HG03342 (cell line): ENCODE measurements at regions not wholly inside any gene's neighbourhood (a gene's known extent, or its start where the extent isn't known, plus 50 kb on each side); places are given as distances from the start of the nearest gene placed in this dataset.
"Not testable (repeated sequence)": the region's sequence is repeated elsewhere in the genome, so short reads cannot be mapped to it uniquely, and the experiment has no call there.

Experiments
- ATAC-seq: cut with Tn5 transposase; IDR thresholded peaks from one replicate; pipeline ENCODE4 v1.9.1; 2021; ENCODE audit warnings: mild to moderate bottlenecking, moderate library complexity; ENCODE audit not compliant: unreplicated experiment

DNA sequence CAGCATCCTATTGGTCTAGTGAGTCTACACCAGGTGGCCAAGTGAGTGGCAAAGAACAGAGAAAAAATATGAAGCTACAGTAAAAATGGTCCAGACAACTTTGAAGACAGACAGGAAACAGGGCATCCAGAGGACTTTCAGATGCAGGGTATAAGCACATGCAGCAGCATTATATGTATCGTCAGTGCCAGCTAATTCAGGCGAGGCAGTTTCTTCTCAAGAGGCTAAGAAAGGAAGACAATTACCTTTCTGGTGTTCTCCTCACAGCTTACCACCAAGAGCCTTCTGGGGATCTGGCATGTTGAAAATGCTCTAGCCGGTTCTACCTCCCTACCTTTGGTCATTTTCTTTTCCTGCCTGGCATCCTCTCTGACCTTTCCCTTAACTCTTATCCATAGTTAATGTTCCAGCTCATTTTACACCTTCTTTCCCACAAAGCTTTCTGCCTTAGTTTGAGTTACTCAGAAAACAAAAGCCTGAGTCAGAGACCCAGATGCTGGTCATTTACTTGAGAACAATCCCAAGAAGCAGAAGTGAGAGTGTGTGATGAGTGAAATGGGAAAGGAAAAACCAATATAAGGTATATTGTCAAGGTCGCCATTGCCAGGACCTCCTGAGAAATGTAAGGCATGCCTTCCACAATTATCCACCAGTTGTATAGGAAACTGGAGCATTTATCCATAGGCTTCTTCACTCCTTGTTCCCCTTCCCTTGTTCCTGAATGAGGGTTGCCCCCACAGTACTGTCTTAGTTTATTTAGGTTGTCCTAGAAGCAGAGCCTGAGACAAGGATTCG, 444.1 kb downstream of the PLPP3 start:
- peak; percentile 65 for ATAC-seq

DNA sequence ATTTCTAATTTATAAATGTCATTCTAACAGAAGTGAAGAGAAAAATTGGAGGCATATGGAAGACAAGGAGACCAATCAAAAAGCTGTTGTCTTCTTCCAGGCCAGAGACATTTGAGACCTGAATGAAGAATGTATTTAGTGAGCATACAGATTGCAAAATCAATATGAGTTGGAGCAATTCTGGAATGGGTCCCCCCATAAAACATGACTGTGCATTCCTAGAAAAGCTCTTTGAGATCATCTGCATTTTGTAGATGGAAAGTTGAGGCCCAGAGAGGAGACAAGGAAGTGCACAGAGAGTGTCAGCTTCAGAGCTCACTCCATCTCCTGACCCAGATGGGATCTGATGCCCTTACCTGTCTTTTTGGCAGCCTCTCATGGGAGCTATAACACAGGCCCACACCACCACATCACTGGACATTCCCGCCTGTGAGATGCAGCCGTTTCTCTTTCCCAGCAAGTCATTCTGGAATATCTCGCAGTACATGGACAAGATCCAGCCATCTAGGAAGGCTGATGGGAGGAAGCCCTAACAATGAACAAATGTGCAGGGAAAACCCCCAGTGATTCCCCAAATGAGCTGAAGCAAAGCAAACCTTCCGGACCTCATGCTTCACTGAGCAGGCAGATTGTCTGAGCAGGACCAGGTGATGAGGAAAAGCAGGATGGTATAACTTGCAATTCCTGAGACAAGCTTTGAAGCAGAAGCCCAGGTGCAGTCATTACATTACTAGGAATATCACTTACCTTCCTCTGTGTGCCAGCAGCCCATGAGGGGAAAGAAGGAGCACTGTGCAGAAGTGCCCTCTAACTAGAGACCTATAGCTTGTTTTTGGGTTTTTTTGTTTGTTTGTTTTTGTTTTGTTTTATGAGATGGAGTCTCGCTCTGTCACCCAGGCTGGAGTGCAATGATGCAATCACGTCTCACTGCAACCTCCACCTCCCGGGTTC, 445.6 kb downstream of the PLPP3 start:
- ATAC-seq, result peak; percentile 37

DNA sequence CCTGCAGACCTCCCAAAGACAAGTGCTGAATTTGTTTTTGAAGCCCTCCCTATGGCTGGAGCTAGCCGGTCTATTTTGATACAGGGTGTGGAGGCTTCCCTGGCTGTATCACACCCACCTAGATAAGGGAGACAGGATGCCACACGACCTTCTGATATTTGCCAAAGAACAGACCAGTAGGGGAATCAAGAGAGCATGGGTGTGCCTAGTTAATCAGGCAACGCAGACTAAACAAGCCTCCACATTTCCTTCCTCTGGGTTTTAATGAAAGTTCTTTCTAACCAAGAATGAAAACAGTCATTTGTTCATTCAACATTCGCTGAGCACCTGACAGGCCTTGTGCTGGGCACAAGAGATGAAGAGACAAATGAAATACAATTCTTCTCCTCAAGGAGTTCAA, 446.8 kb downstream of the PLPP3 start:
- no peak for ATAC-seq

DNA sequence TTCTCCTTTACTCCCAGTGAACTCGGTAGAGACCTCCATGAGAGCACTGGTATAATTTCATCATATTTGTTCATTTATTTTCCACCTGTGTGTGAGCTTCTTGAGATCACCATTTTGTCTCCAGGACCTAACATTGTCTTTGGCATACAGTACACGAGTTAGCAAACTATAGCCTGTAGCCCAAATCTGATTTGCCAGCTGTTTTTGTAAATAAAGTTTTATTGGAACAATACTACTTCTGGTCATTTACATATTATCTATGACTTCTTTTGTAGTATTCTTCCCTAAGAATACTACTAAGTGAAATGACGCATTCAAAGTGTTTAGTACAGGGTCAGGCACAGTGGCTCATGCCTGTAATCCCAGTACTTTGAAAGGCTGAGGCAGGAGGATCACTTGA, 449.5 kb downstream of the PLPP3 start:
- ATAC-seq, result no peak

DNA sequence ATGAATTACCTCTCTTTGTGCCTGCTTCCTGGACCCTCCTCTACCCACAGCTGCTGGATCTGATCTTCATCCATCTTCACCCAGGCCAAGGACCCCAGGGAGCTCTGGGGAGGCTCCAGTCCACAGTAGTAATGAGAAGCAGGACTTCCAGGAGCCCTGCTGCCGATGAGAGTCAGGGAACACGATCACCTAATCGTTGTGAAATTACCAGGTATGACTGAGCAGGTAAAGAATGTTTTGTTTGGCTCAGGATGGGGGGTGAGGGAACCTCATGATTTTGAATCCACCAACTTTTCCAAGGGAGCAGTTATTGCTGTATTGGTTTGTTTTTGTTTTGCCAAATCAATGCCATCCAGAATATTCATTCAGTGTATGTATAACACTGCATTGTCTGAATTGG, 454.0 kb downstream of the PLPP3 start:
- no peak for ATAC-seq

DNA sequence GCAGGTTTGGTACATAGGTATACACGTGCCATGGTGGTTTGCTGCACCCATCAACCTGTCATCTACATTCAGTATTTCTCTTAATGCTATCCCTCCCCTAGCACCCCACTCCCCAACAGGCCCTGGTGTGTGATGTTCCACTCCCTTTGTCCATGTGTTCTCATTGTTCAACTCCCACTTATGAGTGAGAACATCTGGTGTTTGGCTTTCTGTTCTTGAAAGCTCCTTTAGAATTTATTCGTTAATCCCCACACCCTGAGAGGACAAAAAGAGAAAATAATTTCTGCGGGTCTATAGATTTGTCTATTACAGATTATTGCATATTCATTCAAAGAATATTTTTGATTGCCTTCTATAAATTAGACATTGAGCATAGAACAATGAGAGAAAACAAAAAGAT, 455.5 kb downstream of the PLPP3 start:
- ATAC-seq, result no peak

DNA sequence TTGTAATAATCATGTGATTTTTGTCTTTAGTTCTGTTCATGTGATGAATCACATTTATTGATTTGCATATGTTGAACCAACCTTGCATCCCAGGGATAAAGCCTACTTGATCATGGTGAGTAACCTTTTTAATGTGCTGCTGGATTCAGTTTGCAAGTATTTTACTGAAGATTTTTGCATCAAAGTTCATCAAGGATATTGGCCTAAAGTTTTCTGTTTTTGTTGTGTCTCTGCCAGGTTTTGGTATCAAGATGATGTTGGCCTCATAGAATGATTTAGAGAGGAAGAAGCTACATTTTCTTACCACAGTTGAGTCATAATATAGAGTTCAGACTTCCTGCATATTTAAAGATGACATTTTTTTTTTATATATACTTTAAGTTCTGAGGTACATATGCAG, 455.9 kb downstream of the PLPP3 start:
- no peak for ATAC-seq

DNA sequence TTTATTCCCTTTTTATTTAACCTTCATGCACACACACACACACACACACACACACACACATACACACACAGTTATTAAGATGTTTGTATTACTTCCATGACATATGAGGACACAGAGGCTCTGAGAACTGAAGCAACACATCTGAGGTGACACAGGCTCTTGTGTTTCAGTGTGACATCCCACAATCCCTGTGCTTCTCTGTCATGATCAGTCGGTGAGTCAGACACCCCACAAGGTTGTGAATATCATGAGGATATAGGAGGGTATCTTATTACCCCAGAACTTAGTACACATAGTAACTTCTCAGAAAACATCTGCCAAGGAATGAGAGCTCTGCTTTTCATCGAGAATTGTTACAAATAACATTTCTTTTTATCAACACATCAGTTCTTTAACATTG, 459.3 kb downstream of the PLPP3 start:
- no peak for ATAC-seq

DNA sequence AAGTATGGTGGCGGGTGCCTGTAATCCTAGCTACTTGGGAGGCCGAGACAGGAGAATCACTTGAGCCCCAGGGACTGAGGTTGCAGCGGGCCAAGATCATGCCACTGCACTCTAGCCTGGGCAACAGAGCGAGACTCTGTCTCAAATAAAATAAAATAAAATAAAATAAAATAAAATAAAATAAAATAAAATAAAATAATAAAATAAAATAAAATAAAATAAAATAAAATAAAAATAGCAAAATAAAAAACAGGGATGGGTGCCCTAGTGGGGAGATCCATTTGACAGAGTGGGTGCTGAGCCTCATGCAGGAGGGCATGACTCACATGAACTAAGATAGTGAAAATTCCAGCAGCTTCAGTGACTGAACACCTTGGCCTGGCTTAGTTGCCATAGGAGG, 460.7 kb downstream of the PLPP3 start:
- not testable (repeated sequence) for ATAC-seq

DNA sequence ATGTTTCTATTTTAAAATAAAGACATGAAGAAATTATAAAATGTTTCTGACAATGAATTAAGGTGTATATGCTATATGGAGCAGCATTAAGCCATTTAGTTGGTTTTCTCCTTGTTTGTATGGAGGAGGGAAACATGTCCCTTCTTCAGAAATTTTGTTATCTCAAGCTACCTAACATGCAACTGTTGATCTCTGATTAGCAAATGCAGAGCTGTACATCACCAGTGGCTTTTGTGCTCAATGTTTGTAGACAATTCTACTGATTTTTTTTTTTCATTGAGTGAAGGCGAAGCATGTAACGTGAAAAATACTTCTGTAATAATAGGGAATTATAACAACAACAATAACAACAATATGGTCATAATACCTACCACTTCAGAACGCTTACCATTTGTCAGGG, 463.7 kb downstream of the PLPP3 start:
- no peak for ATAC-seq

DNA sequence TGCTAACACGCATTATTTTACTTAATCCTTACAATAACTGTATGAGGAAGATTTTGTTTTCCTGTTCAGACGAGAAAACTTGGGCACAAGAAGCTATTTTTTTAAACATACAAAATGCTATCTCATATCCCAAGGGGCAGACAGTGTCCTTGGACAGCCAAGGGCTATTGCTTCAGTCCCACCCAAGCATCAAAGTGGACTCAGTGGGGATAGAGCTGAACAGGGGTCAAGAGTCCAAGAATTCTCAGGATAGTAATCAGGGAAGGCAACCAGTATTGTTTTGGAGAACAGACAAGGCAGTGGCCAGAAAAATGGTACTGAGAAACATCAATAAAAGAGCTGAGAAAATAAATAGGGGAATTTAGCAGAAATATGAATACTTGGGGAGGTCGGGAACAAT, 465.7 kb downstream of the PLPP3 start:
- no peak for ATAC-seq

DNA sequence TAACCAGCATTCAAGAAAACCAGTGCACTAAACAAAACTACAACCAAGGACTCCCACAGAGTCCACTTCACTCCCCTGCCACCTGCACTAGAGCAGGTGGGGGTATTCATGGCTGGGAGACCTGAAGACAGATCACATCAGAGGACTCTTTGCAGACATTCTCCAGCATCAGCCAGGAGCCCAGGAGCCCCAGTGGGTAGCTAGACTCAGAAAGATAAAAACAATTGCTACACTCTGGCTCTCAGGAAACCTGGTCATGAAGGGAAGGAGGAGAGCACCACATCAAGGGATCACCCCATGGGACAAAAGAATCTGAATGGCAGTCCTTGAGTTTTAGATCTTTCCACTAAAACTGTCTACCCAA, 472.1 kb downstream of the PLPP3 start:
- no peak for ATAC-seq

DNA sequence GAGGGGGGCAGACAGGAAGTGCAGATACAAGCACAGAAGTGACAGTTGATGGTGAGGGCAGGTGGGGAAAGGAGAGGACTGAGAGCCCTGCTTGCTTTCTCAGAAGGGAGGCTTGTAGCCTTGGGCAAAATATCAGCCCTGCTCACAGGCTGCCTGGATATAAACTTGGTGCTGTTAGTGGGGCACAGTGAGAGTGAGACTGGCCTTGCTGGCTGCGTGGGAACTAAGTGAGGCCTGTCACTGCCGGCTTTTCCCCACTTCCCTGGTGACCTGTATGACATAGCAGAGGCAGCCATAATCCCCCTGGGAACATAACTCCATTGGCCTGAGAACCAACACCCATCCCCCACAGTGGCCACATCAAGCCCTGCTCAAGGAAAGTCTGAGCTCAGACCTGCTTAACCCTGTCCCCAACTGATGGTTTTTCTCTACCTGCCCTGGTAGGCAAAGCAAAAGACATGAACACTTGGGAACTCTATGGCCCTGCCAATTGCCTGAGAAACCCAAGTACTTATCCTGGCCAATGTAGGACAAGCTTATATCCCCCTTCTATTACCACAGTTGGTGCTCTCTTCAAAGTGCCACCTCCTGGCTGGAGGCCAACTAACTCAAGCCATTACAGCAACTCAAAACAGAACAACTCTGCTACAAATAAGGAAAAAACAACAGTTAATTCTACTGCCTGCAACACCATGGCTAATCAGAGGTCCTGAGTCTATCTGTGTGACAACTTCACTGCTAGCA, 472.7 kb downstream of the PLPP3 start:
- ATAC-seq, result peak; percentile 57

DNA sequence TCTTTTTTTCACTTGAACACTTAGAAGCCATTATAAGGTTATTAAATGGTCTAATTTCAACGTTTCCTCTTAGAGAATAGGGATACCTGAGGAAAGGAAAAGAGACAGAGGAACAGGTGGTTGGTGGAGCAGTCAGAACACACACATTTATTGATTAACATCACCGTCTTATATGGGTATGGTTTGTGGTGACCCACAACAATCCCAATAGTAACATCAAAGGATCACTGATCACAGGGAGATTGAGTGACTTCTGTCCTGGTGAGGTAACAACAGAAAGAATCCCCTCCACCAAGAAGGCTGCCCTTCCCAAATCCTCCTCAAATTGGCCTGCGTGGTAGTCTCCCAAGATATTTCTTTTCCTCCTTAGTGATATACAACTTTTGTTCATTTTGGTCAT, 474.0 kb downstream of the PLPP3 start:
- no peak for ATAC-seq

DNA sequence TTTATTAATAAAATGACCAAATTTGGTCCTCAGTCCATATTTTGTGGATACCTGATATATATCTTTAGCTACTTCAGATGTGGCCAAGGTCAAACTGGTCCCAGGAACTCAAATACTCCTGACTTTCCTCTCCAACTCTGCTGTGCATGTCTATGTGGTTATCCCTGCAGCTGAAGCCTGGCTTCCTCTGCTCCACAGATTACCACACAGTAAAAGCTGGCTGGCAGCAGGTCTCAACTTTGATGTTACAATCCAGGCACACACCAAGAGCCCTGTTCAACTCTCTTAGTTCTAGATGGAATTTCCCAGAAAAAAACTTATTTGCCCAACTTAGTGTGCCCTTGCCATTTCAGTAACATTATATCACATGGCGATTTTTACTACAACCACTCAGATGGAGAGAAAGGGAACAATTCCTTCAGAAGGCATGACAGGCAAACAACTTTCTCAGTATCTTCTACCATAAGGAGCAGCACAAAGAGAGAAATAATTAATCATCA, 479.5 kb downstream of the PLPP3 start:
- no peak for ATAC-seq

DNA sequence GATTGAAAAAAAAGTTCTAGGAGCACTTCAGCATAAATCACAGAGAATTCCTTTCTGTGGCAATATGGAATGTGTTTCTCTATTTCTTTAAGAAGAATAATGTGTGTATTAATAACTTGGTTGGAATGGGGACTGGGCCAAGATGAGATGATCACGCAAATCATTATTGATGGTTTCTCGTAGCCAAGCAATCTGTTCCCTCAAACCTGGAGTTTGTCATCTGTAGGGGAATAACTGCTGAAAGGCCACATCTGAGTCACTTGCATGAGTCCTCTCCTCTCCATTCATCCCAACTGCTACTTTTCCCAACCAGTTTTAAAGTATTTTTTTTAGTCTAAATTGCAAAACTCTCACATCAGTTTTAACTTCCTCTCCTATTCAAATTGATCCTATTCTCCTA, 480.4 kb downstream of the PLPP3 start:
- ATAC-seq, result no peak

DNA sequence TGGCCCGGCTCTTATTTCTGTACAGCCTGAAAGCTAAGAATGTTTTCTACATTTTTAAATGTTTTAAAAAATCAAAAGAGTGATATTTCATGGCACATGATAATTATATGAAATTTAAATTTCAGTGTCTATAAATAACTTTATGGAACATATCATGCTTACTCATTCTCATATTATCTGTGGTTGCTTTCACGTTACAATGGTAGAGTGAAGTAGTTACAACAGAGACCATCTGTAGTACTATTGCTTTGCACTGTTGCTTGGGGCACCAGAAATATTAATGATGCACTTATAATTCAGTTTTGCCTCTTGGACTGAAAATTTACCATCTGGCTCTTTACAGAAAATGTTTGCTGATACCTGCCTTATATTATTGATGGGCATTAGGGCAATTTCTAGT, 481.6 kb downstream of the PLPP3 start:
- no peak for ATAC-seq

DNA sequence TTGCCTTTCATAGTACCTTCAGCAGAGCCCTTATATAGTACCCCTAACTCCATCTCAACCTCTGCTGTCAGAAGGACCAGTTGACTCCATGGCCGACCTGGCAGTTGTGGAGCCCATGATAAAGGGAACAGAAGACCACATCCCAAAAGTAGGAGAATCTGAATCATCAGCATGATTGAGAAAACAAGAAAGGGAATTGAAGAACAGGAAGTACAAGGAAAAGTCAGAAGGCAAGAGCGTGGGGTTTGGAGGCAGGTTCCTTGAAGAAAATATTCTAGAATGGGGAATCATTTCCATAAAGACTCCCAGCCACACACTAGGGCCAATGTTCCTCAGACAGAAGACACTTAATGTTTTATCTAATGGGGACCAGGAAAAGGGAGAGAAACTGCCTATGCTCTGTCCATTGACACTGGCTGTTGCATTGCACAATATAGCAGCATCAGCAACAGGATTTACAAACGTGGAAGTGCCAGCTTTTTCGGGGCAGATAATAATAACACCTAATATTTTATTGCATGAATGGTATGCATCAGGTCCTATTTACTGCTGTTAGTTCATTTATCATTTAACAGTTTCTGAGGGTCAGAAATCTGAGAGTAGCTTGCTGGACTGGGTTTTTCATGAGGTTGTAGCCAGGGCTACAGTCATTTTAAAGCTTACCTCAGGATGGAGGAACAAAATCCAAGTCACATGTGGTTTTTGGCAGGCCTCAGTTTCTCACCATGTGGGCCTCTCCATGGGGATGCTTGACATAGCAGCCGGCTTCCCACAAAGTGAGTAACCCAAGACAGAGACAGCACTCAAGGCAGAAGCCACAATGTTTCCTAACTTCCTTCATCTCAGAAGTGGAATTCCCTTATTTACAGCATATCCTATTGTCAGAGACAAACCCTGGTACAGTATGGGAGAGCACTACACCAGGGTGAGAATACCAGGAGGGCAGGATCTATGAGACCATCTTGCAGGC, 483.4 kb downstream of the PLPP3 start:
- ATAC-seq, result no peak

DNA sequence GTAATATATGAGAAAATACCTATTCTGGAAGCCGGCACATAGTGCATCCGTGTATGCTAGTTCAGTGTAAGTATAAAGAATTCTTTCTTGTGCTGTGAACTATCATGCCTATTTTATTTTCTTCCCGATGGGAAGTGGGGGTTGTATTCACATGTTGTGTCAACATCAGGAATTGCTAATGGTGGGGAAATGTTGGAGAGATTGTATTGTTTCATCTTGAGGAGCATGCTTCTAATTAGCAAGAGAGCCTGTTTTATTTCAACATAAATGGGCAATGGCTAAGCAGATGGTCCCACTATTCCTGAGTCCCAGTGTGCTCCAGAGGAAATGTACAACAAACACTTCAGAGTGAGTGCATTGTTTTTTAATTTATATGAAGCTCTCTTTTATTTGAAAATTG, 485.2 kb downstream of the PLPP3 start:
- ATAC-seq, result no peak
